GM12878 (cell line): ENCODE measurements at regions not wholly inside any gene's neighbourhood (a gene's known extent, or its start where the extent isn't known, plus 50 kb on each side); places are given as distances from the start of the nearest gene placed in this dataset.

Source experiments
- ATF7 ChIP-seq: fragments of 450-650 bp; IDR thresholded peaks from 2 replicates; pipeline ENCODE4 v1.6.1; 2016; ENCODE audit warnings: low read depth, mild to moderate bottlenecking
- BCL3 ChIP-seq: IDR thresholded peaks from 2 replicates; pipeline ENCODE4 v1.6.1; 2011; ENCODE audit warnings: borderline replicate concordance, low read depth, mild to moderate bottlenecking, moderate library complexity, low read length; ENCODE audit not compliant: insufficient read depth, poor library complexity, severe bottlenecking
- BHLHE40 ChIP-seq, 2 experiments: fragments of 450-650 bp in 1 of 2; IDR thresholded peaks; 2 replicates each; pipeline ENCODE4 v1.6.1; 2011 to 2017; ENCODE audit warnings: low read depth in 2 of 2, borderline replicate concordance in 1 of 2, improper control_type of control experiment in 1 of 2, low read length in 1 of 2, mild to moderate bottlenecking in 1 of 2
- CBFB ChIP-seq: IDR thresholded peaks from 2 replicates; pipeline ENCODE4 v1.6.1; 2016; ENCODE audit warnings: antibody characterized with exemption, low read depth
- CHD2 ChIP-seq: IDR thresholded peaks from 2 replicates; pipeline ENCODE4 v1.6.1; 2011; ENCODE audit warnings: low read depth, low read length, improper control_type of control experiment, borderline replicate concordance
- MYB ChIP-seq: fragments of 150-350 bp; IDR thresholded peaks from 2 replicates; pipeline ENCODE4 v1.6.1; 2014; ENCODE audit warnings: mild to moderate bottlenecking, low read depth, low read length, borderline replicate concordance
- NFIC ChIP-seq: IDR thresholded peaks from 2 replicates; pipeline ENCODE4 v1.6.1; 2012; ENCODE audit warnings: low read depth, mild to moderate bottlenecking, inconsistent platforms, low read length, moderate library complexity
- NRF1 ChIP-seq: conservative IDR thresholded peaks from 2 replicates; pipeline ENCODE4 v1.6.1; 2011; ENCODE audit warnings: mild to moderate bottlenecking, low read depth, low read length, improper control_type of control experiment
- PBX3 ChIP-seq: IDR thresholded peaks from 2 replicates; pipeline ENCODE4 v1.6.1; 2011; ENCODE audit warnings: mild to moderate bottlenecking, low read depth, low read length, moderate library complexity; ENCODE audit not compliant: insufficient replicate concordance
- POLR2A ChIP-seq: IDR thresholded peaks from 2 replicates; pipeline ENCODE4 v1.6.1; 2011; ENCODE audit warnings: low read depth, mild to moderate bottlenecking, low read length
- POLR2AphosphoS2 ChIP-seq: IDR thresholded peaks from 2 replicates; pipeline ENCODE4 v1.6.1; 2011; ENCODE audit warnings: low read depth, mild to moderate bottlenecking, low read length, improper control_type of control experiment, moderate library complexity
- POU2F2 ChIP-seq: IDR thresholded peaks from 3 replicates; pipeline ENCODE4 v1.6.1; 2011; ENCODE audit warnings: low read depth, mild to moderate bottlenecking, low read length, borderline replicate concordance
- RAD21 ChIP-seq: IDR thresholded peaks from 2 replicates; pipeline ENCODE4 v1.6.1; 2011; ENCODE audit warnings: mild to moderate bottlenecking, low read depth, low read length, moderate library complexity; ENCODE audit not compliant: insufficient read depth
- RCOR1 ChIP-seq: conservative IDR thresholded peaks from 2 replicates; pipeline ENCODE4 v1.6.1; 2012; ENCODE audit warnings: low read depth, low read length, improper control_type of control experiment
- SMARCA5 ChIP-seq: fragments of 450-650 bp; IDR thresholded peaks from 2 replicates; pipeline ENCODE4 v1.6.1; 2017; ENCODE audit warnings: mild to moderate bottlenecking
- TAF1 ChIP-seq: IDR thresholded peaks from 2 replicates; pipeline ENCODE4 v1.6.1; 2011; ENCODE audit warnings: mild to moderate bottlenecking, low read depth, low read length, borderline replicate concordance
- YY1 ChIP-seq: IDR thresholded peaks from 2 replicates; pipeline ENCODE4 v1.6.1; 2011; ENCODE audit warnings: low read depth, mild to moderate bottlenecking, low read length
- ZBED1 ChIP-seq: IDR thresholded peaks from 2 replicates; pipeline ENCODE4 v1.6.1; 2016; ENCODE audit warnings: borderline replicate concordance
- ZNF24 ChIP-seq: fragments of 450-650 bp; IDR thresholded peaks from 2 replicates; pipeline ENCODE4 v1.6.1; 2017; ENCODE audit warnings: antibody characterized with exemption, mild to moderate bottlenecking
- ZNF274 ChIP-seq: IDR thresholded peaks from one replicate; pipeline ENCODE4 v1.8.0; 2011; ENCODE audit not compliant: insufficient read length, insufficient read depth

DNA sequence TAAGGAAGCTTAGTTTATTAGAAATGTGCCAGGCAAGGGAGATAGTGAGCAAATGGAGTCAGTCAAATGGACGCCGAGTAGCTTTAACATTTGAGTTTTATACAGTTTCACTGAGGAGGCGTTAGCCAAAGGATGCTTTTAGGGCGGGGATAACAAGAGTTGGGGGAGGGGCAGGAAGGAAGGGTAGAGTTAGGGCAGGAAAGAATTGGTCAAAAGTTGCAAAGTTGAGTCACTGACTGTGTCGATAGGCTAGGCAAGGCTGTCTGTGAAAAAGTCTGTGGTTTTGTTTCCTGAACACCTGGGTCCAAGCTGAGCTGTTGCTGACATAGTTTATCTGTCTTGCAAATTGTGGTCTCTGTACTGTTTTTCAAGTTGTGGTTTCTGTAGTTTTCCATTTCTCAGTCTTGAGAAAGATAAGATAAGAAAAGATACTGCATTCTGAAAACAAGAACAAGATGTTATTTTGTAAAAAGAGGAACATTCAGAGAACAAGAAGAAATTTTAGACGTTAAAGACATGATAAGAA is 62.6 kb upstream of the RESF1 start (continued):
- TF ChIP-seq BCL3 (peak; percentile 80), TAF1 (peak; percentile 53; the same call in 1 of the 2 replicates), YY1 (peak; percentile 77), ZNF274 (no peak), NFIC (peak; percentile 98), RAD21 (0 out of 2 replicates have a peak, but pooled peaks have one; percentile 14), SMARCA5 (no peak), POLR2A (peak; percentile 62), PBX3 (peak; percentile 82), NRF1 (no peak), ATF7 (peak; percentile 92), ZNF24 (peak; percentile 83), POLR2AphosphoS2 (0 out of 2 replicates have a peak, but pooled peaks have one; percentile 47), BHLHE40 (IDR thresholded peaks at IDR 0.05; ENCODE audit: borderline replicate concordance in 1 of 2, low read depth in 2 of 2, low read length in 1 of 2) (peak; percentile 36 to 55; a peak in 2 of 4 replicates), CBFB (peak; percentile 98), ZBED1 (peak; percentile 92), RCOR1 (no peak), CHD2 (no peak; the same call in 1 of the 2 replicates), MYB (0 out of 2 replicates have a peak, but pooled peaks have one; percentile 55), POU2F2 (peak; percentile 90)
